Ramos (cell line): ENCODE measurements at regions not wholly inside any gene's neighbourhood (a gene's known extent, or its start where the extent isn't known, plus 50 kb on each side); places are given as distances from the start of the nearest gene placed in this dataset.

ENCODE experiments used
- in situ Hi-C: fragments of 300-500 bp; cut with MboI; formaldehyde crosslinking; loops from one replicate; pipeline ENCODE4 v1.14.3; 2022; ENCODE audit warnings: low sequenced_read_pairs; ENCODE audit not compliant: unreplicated experiment

DNA sequence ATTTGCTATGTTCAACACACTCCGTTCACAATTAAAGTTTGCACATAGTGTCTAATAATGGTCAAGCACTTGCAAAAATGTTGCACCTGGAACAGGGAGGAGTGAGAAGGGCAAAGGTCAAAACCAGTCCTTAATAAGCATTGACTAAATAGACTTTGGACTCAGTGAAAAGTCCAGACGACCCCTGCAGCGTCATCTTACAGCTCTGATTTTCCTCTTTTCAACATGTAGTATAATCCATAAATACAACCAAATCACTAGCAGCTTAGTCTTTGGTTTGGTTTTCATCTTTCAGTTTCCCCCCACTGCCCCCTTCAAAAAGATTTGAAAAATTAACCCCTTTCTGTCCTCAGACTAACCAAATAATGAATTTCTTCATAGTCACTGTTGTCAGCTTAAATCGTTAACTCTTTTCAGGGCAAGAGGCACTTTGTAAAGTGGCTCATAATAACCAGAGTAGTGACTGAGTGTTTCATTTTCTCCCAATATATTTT is 290.3 kb downstream of the PTPRC start:
- in situ Hi-C loops, result no loop called here

DNA sequence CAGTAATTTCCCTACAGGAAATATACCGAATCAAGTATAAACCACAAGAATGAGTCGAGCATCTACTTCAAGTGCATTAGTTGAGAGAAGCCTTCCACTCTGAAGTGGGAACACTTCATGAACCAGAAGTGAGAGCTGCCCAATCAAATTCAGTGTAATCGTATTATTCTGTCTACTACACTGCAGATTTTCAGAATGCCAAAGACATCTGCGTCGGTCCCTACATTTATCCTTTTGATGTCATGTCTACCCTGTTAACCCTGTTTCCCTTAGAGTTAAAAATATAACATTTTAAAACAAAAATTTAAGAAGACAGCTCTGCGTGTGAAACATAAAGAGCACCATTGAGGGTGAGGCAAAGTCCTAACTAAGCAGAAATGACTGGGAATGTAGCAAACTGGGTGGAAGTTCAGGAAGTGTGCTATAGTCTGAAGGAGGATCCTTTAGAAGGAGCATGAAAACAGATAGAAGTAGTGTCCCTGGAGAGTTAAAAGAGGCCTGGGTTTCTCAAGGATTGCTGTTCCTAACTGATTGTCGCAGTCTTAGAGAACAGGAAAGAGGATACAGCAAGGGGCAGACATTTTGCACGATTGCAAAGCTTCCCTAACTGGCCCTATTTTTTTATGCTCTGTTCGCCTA is 291.2 kb downstream of the PTPRC start:
- in situ Hi-C loops, result no loop called here

DNA sequence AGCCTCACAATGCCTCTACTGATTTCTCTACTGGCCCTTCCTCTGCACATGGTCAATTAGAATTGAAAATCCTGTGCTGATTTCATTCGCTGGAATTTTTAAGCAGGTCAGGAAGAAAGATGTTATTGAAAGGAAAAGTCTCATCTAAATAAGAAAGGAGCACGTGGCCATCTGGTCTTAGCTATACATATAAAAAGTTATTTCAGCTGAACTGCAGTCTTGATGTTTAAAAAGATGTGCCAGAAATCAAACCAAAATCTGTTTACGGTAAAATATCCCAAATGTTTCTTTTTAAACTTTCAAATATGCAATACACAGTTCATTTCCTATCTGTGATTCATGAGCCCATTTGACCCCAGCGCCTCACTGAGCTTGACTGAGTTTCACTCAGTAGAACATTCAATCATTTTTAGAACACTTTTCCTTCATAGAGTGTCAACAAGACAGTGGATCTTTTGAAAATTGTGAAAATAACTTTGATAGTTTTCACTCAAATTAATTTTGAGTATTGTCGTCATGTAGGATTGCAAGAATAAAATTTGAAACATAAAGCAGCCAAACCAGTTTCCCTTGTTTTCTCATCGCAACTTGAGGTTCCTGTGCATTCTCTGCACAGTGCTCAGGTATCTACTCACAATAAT is 293.6 kb downstream of the PTPRC start:
- in situ Hi-C loops, result no loop called here

GRCh38 chr1:198933515-198934222 is 294.8 kb downstream of the PTPRC start:
- in situ Hi-C loops, result no loop called here

GRCh38 chr1:198934426-198934825 is 295.6 kb downstream of the PTPRC start:
- in situ Hi-C loops, result no loop called here

DNA sequence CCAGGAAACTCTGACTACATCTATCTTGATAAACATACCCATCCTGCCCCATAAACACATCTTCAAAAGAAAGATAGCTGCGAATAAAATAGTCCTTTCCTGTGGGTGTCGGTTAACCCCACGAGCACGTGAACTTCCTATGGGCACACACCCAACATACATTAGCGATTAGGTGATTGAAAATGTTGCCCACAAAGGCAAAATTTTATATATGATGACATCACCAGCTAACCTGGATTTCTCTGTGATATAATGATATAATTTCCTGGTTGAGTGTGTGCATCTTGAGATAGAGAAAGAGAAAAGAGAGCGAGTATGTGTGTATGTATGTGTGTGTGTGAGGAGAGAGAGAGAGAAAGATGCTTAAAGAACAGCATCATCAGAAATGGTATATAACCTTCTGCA is 296.1 kb downstream of the PTPRC start:
- in situ Hi-C loops, result no loop called here

DNA sequence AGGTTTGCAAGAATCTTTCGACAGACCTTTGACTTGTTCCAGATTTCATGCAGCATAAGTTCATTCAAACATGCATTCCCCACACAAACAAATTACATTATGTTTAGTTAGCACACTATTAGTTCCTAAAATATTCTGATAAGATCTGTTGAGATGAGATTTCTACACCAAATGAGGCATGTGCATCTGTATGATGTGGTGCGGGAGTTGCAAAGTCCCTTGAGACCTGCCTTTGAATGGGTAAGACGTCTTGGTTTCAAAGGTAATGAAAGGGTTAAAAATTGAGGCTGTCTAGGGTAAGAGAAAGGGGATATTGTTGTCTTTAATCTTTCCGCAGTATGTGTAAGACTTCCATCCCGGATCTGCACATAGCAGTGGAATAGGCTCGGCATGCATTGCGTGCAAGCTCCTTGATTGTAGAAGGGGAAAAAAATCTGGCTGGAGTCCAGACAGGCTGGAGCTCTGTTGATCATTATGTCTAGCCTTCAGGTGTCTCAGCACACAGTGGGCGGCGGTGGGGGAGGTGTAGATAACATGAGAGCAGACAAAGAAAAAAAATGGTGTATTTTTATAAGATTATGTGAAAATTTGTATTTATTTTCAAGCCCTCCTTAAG is 296.6 kb downstream of the PTPRC start:
- in situ Hi-C loops, result no loop called here

DNA sequence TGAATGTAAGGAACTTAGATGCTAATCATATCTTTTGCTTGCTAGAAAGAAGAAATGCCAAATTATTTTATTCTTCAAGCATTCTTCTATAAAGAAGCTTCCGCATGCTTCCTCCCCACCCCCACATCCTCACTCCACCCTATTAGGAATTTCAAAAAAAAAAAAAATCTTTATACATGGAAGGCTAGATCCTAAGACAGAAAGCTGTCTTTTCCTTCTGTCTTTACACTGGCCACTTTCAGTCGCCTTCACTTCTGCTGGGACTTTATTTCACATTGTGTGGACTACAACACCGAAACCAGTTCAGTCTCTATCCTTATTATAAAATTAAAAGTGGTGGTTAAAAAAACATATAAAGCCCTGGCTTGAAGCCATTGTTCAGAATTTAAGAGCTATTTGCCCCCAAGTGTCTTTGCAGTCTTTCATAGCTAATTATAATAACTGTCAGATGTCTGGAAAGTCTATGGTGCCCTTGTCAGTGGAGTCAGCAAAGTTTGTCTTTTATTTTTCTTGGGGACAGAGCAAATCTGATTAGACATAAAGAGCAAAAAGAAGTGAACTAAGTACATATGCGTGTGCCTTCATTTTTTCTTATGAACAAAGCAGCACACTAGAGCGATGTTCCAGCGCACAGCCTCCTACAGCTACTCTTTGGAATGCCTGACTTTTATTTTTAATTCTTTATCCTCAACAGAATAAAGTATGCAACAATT is 297.7 kb downstream of the PTPRC start:
- in situ Hi-C loops, result no loop called here

DNA sequence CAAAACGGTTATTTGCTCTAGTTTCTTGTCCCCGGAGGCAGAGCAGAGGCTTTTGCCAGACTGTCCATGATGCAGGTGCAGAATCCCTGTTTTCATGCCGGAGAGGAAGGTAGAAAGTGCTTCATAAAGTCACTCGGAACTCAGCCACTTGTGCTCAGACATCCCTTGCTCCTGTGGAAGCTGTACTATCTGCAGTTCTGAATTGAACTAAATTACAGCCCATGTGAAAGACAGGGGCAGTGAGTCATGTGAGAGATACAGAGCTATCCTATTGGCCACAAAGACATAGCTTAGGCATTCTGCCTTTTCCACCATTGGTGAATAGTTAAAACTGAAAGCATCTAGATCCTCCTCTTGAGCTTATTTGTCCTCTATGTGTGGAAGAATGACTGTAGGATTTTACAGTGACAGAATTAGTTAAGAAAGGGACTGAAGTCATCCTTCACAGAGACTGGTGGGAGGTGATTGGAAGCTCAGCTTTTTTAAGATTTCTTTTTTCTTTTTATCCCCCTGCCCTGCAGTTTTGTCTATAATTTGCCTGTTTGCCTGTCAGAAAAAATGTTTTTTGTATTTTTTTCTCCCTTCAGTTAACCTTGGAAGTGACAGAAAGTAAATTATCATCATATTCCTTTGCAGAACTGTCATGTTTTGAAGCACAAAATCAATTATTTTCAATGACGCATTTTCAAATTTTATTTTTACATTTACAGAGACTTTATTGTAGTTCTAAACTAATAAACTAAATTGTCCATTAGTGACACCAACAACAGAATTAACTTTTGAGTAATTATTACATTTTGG is 298.6 kb downstream of the PTPRC start:
- in situ Hi-C loops, result no loop called here

GRCh38 chr1:198939286-198939685 is 300.4 kb downstream of the PTPRC start:
- in situ Hi-C loops, result no loop called here

DNA sequence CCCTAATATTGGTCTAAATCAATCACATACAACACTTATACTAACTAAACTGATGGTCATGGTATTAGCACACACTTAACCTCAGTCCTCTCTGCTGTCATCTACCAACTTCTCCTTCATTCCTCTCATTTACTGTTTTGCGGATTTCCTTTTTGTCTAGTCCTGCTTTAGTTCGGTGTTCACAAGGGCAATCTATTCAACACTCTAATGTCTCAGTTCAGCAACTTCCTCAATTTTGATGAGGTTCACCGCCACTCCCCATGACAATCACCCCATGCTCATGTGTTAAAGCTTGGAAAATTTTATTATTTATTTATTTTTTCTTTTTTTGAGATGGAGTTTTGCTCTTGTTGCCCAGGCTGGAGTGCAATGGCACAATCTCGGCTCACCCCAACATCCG is 301.1 kb downstream of the PTPRC start:
- in situ Hi-C loops, result no loop called here

GRCh38 chr1:198942466-198942865 is 303.6 kb downstream of the PTPRC start:
- in situ Hi-C loops, result no loop called here

- in situ Hi-C loops, result no loop called here
These were observed 304.8 kb downstream of the PTPRC start for GRCh38 chr1:198943484-198944187.

- in situ Hi-C loops, result no loop called here
These were observed 308.6 kb downstream of the PTPRC start for GRCh38 chr1:198947456-198947855.

DNA sequence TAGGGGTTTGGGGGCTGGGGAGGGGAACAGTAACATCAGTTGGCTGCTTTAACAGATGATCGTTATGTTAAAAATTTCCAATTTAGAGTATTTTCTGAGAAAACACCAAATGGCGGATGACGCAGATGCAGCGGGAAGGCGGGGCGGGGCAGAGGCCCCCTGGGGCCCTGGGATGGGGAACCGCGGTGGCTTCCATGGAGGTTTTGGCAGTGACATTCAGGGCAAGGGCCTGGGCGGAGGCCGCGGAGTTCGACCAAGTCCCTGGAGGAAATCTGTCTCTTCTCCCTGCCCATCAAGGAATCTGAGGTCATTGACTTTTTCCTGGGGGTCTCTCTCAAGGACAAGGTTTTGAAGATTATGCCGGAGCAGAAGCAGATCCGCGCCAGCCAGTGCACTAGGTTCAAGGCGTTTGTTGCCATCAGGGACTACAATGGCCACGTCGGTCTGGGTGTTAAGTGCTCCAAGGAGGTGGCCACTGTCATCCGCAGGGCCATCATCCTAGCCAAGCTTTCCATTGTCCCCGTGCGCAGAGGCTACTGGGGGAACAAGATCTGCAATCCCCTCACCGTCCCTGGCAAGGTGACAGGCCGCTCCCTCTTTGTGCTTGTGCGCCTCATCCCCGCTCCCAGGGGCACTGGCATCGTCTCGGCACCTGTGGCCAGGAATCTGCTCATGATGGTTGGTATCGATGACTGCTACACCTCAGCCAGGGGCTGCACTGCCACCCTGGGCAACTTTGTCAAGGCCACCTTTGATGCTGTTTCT is 310.2 kb downstream of the PTPRC start:
- in situ Hi-C loops, result no loop called here

- in situ Hi-C loops, result no loop called here
These were observed 311.2 kb downstream of the PTPRC start for GRCh38 chr1:198950036-198950435.

DNA sequence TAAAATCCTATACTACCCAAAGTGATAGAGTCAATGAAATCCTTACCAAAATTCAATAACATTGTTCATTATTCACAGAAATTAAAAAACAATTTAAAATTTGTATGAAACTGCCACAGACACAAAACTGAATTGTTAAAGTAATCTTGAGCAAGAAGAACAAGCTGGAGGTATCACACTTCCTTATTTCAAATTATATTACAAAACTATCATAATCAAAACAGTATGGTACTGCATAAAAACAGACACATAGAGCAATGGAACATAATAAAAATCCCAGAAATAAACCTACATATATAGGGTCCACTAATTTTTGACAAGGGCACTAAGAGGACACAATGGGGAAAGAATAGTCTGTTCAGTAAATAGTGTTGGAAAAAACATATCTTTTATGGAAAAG is 316.2 kb downstream of the PTPRC start:
- in situ Hi-C loops, result no loop called here

DNA sequence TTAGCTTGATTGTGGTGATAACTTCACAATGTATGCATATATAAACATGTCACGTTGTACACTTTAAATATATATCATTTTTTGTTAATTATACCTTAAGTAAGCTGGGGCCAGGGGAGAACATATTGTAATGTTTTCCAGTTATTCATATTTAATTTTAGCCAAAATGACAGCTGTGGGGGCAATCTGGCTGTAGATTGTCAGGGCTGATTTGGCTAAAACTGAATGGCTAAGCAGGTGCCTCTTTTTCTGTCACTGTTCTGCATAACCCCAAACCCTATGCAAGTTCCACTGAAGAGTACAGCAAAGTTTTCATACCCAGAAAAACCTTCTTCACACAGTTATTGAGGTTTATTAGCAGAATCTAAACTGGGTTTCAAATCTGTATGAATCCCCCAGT is 318.2 kb downstream of the PTPRC start:
- in situ Hi-C loops, result no loop called here
